Left lung (tissue), 4 donors: ENCODE measurements at regions not wholly inside any gene's neighbourhood (a gene's known extent, or its start where the extent isn't known, plus 50 kb on each side); places are given as distances from the start of the nearest gene placed in this dataset.

Source experiments
- ATAC-seq: fragments of 200-7000 bp; cut with Tn5 transposase; one replicate; pipeline ENCODE4 v1.9.1; 2020; ENCODE audit warnings: moderate library complexity
- DNase-seq, 4 donors: peaks; one replicate each; pipeline ENCODE4 v3.0.0-alpha.2; 2013 to 2020
- H3K27ac ChIP-seq, 2 donors: fragments of 200-600 bp; sonication (generic) in 1 of 2; one replicate each; pipeline versions ENCODE4 v1.5.0 to v1.8.0; 2020 to 2021
- H3K27me3 ChIP-seq, 2 donors: fragments of 200-600 bp; sonication (generic) in 1 of 2; one replicate each; pipeline versions ENCODE4 v1.5.0 to v1.8.0; 2020 to 2021
- H3K36me3 ChIP-seq, 2 donors: fragments of 200-600 bp; sonication (generic) in 1 of 2; one replicate each; pipeline versions ENCODE4 v1.5.0 to v1.8.0; 2020 to 2021
- H3K4me1 ChIP-seq, 2 donors: fragments of 200-600 bp; one replicate each; pipeline ENCODE4 v1.8.0; 2021
- H3K4me3 ChIP-seq, 2 donors: fragments of 200-600 bp; sonication (generic) in 1 of 2; one replicate each; pipeline versions ENCODE4 v1.5.0 to v1.8.0; 2020 to 2021; ENCODE audit warnings: mild to moderate bottlenecking in 1 of 2
- H3K9me3 ChIP-seq, 2 donors: fragments of 200-600 bp; sonication (generic) in 1 of 2; one replicate each; pipeline versions ENCODE4 v1.5.0 to v1.8.0; 2020 to 2021
- intact Hi-C, 2 donors: fragments of 100-400 bp; cut with DNase I; formaldehyde crosslinking; loops; one replicate each; pipeline versions ENCODE4 v1.11.2 to v1.14.2; 2022
- TF ChIP-seq, protein P1 (sequence below), 2 donors: fragments of 200-600 bp; sonication (generic) in 1 of 2; IDR thresholded peaks; one replicate each; pipeline versions ENCODE4 v1.5.0 to v1.8.0; 2021; ENCODE audit warnings: antibody characterized with exemption in 2 of 2
- donor health status: DM: no; HTN: yes; CAD: no.
- donor health status: DM: no; HTN: no; CAD: no.

DNA sequence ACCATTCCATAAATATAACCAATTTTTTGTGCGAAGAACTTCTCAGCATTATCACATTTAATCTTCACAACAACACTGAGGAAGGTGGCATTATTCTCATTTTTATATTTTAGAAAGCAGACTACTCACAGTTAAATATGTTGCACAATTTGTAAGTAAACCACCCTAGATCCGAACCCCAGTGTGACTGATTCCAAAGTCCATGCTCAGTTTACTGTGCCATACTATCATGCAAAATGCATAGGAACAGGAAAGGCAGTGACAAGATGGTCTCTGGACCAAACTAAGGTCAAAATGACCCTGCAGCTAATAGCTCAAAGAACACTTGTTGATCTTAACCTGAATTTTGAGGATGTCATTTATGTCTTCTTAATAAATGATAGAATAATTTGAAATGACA, 185.4 kb downstream of the GXYLT1 start:
- H3K27ac ChIP-seq: no peak overlapping the region
- no peak for ATAC-seq
- H3K4me3 ChIP-seq: no peak overlapping the region
- H3K36me3 ChIP-seq: no peaks in the 10 kb centered on the region
- TF ChIP-seq, protein P1, sequence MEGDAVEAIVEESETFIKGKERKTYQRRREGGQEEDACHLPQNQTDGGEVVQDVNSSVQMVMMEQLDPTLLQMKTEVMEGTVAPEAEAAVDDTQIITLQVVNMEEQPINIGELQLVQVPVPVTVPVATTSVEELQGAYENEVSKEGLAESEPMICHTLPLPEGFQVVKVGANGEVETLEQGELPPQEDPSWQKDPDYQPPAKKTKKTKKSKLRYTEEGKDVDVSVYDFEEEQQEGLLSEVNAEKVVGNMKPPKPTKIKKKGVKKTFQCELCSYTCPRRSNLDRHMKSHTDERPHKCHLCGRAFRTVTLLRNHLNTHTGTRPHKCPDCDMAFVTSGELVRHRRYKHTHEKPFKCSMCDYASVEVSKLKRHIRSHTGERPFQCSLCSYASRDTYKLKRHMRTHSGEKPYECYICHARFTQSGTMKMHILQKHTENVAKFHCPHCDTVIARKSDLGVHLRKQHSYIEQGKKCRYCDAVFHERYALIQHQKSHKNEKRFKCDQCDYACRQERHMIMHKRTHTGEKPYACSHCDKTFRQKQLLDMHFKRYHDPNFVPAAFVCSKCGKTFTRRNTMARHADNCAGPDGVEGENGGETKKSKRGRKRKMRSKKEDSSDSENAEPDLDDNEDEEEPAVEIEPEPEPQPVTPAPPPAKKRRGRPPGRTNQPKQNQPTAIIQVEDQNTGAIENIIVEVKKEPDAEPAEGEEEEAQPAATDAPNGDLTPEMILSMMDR (IDR thresholded peaks at IDR 0.05): no peak
- no peaks in the 10 kb centered on the region for H3K27me3 ChIP-seq
- DNase-seq: no peak
- no peaks in the 10 kb centered on the region for H3K4me1 ChIP-seq
- intact Hi-C loops: no loop called here
- no peaks in the 10 kb centered on the region for H3K9me3 ChIP-seq

DNA sequence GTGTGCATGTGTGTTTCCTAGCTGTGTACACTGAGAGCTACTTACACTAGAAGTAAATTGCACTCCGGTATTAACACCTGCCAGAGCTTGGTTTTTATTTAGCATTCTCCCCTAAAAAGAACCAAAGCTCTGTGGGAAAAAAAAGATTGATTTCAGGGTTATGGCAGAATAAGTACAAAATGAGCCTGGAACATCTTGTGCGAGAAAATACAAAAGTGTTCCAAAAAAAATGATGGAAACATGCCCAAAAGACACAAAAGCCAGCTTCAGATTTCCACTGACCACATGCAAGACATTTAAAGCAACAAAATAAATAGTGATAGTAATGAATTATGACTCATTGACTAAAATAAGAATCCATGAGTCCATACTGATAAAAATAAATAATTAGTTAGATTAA, 188.3 kb downstream of the GXYLT1 start:
- H3K4me3 ChIP-seq: no peak overlapping the region
- H3K9me3 ChIP-seq: no peaks in the 10 kb centered on the region
- H3K27me3 ChIP-seq: no peaks in the 10 kb centered on the region
- no peak overlapping the region for H3K27ac ChIP-seq
- TF ChIP-seq, protein P1 (IDR thresholded peaks at IDR 0.05): no peak
- H3K4me1 ChIP-seq: no peaks in the 10 kb centered on the region
- intact Hi-C loops: no loop called here
- H3K36me3 ChIP-seq: no peaks in the 10 kb centered on the region
- no peak for ATAC-seq
- peak in 1 of 4 donors; percentile 31 for DNase-seq

DNA sequence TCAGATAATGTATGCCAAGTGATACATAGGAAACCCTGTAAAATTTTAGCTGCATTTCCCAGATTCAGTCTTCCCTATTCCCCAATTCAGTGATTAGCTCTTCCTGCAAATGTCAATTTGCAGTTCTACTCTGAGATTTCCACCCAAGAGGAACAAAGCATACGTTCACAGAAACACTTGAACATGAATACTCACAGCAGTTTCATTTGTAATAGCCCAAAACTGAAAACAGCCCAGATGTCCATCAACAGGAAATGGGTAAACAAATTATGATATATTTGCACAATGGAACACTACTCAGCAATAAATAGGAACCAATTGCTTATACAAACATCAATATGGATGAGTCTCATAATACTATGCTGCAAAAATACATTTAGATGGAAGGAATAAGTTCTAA, 194.2 kb downstream of the GXYLT1 start:
- intact Hi-C loops: no loop called here
- no peak overlapping the region for H3K27ac ChIP-seq
- no peaks in the 10 kb centered on the region for H3K36me3 ChIP-seq
- H3K9me3 ChIP-seq: peaks cover 0 to 16% of the 10 kb centered on the region in 2 donors
- ATAC-seq (no peak), DNase-seq (no peak)
- no peaks in the 10 kb centered on the region for H3K27me3 ChIP-seq
- TF ChIP-seq, protein P1 (IDR thresholded peaks at IDR 0.05): no peak
- H3K4me3 ChIP-seq: no peak overlapping the region
- no peaks in the 10 kb centered on the region for H3K4me1 ChIP-seq

DNA sequence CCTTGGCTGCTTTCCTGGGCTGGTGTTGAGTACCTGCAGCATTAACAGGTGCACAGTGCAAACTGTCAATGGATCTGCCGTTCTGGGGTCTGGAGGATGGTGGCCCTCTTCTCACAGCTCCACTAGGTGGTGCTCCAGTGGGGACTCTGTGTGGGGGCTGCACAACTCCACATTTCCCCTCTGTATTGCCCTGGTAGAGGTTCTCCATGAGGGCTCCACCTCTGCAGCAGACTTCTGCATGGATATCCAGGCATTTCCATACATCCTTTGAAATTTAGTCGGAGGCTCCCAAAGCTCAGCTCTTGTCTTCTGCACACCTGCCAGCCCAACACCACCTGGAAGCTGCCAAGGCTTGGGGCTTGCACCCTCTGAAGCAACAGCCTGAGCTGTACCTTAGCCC, 198.6 kb downstream of the GXYLT1 start:
- Histone ChIP-seq H3K27ac (no peak overlapping the region), H3K27me3 (no peaks in the 10 kb centered on the region), H3K4me1 (no peaks in the 10 kb centered on the region)

DNA sequence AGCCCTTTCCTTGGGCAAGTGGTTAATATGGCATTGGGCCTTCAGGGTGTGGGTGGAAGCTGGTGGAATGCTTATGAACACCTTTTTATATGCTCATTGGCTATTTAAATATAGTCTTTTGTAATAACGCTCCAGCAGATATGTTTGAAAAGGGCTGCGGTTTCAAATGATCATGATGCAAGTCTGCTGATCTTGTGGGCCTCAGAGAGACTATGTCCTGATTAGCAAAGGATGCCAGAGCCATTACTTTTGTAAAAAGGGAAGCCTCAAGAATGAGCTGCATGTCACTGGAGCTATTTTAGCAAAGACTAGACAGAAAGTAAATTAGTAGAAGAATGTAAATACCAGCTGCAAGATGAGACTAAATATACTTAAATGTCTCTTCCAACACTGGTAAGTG, 200.5 kb downstream of the GXYLT1 start:
- no peak overlapping the region for H3K4me3 ChIP-seq
- H3K27ac ChIP-seq: no peak overlapping the region
- intact Hi-C loops: no loop called here
- no peaks in the 10 kb centered on the region for H3K36me3 ChIP-seq
- peaks cover 0 to 16% of the 10 kb centered on the region in 2 donors for H3K9me3 ChIP-seq
- H3K27me3 ChIP-seq: no peaks in the 10 kb centered on the region
- DNase-seq (no peak), ATAC-seq (no peak)
- TF ChIP-seq, protein P1 (IDR thresholded peaks at IDR 0.05): no peak
- H3K4me1 ChIP-seq: no peaks in the 10 kb centered on the region

More for the DNA sequence above, 198.6 kb downstream of the GXYLT1 start:
- DNase-seq (no peak), ATAC-seq (no peak)
- no peaks in the 10 kb centered on the region for H3K36me3 ChIP-seq
- TF ChIP-seq, protein P1 (IDR thresholded peaks at IDR 0.05): no peak
- H3K9me3 ChIP-seq: peaks cover 0 to 16% of the 10 kb centered on the region in 2 donors
- intact Hi-C loops: no loop called here
- H3K4me3 ChIP-seq: no peak overlapping the region
